NCI-H1417 (cell line): ENCODE measurements at regions not wholly inside any gene's neighbourhood (a gene's known extent, or its start where the extent isn't known, plus 50 kb on each side); places are given as distances from the start of the nearest gene placed in this dataset.
"Not testable (repeated sequence)": the region's sequence is repeated elsewhere in the genome, so short reads cannot be mapped to it uniquely, and the experiment has no call there.

Experiments used
- DNase-seq, 3 experiments: peaks; one replicate each; lab custom pipeline; 2025; lab: John Stamatoyannopoulos, UW

DNA sequence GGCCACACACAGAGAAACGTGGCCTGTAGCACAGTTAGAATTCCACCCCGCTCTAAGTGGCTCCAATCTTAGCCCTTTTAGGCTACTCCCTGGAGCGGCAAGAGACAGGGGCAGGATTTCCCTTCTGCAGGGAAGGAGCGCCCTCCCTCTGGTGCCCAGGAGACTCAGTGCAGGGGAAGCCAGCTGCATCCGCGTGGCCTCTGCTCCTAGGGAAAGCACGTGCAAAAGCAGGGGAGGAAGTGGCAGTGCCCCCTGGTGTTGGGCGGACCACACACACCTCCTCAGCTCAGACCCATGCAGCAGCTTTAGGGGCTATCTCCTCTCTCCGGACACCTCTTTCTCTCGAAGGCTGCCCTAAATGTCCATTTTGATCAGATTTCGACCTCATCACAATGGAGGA lies 50.0 kb downstream of the SPRING1 start:
- peak in 1 of 3 experiments; percentile 32 for DNase-seq

DNA sequence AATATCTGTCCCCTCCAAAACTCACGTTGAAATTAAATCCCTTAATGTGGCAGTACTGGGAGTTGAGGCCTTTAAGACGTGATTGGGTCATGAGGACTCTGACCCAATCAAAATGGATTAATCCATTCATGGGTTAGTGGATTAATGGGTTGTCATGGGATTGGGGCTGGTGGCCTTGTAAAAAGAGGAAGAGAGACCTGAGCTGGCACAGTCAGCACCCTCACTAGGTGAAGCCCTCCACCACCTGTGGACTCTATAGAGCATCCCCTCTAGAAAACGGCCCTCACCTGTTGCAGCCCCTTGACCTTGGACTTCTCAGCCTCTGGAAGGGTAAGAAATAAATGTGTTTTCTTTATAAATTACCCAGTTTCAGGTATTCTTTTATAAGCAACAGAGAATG lies 53.0 kb downstream of the SPRING1 start:
- no peak for DNase-seq

DNA sequence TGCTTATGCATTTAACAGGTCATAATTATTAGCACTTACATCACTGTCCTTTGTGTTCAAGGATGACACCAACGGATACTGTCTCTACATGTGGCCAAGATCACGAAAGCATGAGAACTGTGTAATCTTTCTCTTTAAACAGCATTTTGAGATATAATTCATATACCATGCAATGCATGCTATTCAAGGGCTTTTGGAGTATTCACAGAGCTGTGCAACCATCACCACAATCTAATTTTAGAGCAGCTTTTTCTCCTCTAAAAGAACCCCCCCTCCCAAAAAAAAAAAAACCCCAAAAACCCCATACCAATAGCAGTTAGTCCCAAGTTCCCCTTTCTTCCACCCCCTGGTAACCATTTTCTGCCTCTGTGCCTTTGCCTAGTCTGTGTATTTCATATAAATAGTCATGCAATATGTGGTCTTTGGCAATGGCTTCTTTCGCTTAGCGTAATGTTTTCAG lies 60.6 kb downstream of the SPRING1 start:
- DNase-seq = no peak

DNA sequence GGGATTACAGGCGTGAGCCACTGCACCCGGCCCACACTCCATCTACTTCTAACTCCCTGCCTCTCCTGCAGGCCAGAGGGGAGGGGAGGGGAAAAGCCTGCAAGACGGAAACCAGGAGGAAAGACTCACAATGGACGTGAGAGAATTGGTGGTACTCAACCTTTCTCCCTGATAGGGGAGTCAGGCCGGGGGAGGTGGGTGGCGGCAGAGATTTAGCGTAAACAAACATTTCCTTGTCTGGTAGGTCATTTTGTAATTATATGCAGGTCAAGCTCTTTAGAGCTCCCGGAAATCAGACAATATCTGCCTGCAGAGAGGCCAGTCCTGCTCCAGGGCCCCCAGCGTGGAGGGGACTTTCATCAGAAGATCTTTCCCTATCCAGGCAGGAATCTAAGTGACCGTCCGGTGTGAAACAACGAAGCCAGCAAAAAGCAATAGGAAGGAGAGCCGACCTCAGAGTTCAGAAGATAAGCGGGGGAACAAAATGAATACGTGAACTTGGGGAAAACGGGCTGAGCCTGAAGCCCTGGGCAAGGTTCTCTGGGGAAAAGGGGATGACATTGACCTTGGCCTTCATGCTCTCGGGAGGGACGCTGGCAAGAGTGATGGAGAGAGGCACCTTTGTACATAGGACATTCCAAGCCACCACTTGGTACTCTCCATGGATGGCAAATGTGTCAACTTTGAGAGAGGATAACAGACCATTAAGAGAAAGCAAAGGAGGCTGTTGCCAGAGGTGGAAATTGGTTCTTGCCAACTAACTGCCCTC lies 62.3 kb downstream of the SPRING1 start:
- DNase-seq = peak in 1 of 3 experiments; percentile 36

DNA sequence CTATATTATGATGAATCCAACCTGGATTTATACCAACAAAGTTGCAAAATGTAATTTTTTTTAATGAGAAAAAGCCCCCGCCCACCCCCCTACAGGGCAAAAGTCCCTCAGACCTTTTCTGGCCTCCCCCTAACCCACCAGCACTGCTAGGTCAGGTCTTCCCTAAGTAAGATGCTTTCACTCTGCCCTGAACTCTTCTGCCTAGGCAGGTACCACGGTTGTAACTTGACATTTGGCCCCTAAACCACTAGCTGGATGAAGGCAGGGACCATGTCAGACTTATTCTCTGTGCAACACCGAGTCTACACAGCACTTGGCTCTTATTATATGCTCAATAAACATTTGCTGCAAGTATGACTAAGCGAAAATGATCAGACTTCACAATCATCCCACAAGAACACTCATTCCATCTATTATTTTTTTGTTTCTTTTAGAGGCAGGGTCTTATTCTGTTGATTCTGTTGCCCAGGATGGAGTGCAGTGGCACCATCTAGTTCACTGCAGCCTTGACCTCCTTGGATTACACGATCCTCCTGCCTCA lies 63.2 kb downstream of the SPRING1 start:
- DNase-seq = no peak

DNA sequence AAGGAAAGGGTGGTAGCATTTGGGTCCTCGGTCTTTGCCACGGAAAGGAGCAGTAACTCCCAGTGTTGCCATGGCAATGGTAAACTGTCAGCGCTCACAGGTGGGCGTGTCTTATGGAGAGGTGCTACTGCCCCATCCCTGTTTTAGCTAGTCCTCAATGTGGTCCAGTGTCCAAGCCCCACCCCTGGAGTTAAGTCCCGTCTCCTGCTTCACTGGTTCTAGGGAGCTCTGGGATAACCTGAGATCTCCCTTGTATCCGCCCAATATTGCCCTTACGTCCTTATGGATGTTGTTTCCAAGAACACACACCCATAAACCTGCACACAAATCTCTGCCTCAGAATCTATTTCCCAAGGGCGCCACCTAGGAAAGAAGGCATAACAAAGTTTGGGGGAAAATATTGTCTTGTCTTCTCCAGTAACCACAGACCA lies 64.2 kb downstream of the SPRING1 start:
- DNase-seq = no peak

DNA sequence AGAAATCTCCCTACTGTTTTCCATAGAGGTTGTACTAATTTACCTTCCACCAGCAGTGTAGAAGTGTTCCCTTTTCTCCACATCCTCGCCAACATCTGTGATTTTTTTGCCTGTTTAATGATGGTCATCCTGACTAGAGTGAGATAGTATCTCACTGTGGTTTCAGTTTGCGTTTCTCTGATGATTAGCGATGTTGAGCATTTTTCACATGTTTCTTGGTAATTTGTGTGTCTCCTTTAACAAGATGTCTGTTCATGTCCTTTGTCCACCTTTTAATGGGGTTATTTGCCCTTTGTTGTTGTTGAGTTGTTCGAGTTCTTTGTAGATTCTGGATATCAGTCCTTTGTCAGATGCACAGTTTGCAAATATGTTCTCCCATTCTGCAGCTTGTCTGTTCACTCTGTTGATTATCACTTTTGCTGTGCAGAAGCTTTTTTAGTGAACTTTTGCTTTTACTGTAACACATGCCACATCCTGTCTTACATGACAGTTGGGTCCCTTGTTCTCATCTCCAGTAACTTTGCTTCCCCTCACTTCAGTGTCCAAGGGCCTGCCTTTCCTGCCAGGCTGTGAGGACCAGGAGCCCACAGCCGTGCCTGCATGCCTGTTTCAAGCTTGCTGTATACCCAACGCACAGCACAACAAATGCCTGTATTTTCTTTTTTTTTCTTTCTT lies 64.9 kb downstream of the SPRING1 start:
- no peak for DNase-seq

DNA sequence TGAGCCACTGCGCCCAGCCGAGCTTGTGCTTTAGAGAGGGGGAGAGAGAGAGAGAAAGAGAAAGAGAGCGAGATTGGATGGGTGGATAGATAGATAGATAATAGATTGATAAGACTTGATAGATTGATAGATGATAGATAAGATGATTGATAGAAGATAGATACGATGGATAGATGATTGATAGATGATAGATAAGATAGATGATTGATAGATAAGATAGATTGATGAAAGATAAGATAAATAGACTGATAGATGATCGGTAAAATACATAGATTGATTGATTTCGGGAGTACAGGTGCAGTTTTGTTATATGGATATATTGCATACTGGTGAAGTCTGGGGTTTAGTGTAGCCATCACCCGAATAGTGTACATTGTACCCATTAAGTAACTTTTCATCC lies 65.9 kb downstream of the SPRING1 start:
- DNase-seq = no peak

DNA sequence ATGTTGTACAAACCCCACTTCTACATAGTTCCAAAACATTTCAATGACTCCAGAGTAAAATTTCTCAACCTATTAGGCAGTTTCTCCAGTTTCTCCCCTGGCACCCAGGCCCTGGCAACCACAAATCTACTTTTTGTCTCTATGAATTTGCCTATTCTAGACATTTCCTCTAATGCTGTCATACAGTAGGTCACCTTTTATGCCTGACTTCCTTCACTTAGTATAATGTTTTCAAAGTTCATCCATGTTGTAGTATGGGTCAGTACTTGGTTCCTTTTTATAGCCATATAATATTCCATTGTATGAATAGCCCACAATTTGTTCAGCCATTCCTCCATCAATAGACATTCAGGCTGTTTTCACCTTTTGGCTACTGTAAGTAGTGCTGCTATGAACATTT lies 67.0 kb downstream of the SPRING1 start:
- DNase-seq = no peak

DNA sequence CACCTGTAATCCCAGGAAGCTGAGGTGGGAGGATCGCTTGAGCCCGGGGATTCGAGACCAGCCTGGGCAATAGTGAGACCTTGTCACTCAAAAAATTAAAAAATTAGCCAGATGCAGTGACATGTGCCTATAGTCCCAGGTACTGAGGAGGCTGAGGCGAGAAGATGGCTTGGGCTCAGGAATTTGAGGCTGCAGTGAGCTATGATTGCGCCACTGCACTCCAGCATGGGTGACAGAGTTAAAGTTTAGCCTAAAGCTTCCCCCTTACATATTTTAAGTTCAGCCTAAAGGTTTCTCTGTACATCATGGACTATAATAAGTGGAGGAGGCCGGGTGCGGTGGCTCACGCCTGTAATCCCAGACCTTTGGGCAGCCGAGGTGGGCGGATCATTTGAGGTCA lies 70.1 kb downstream of the SPRING1 start:
- DNase-seq = no peak

DNA sequence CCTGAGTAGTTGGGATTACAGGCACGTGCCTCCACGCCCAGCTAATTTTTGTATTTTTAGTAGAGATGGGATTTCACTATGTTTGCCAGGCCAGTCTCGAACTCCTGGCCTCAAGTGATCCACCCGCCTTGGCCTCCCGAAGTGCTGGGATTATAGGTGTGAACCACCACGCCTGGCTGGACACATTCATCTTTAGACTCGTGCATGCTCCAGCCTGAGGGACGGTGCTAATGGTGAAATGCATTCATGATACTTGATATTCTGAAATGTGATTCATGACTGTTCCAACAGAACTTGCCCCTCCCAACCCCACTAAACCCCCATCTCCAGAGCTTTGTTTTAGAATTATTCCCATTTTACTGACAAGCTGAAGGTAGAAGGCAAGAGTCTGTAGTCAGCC lies 71.0 kb downstream of the SPRING1 start:
- DNase-seq = not testable (repeated sequence)

DNA sequence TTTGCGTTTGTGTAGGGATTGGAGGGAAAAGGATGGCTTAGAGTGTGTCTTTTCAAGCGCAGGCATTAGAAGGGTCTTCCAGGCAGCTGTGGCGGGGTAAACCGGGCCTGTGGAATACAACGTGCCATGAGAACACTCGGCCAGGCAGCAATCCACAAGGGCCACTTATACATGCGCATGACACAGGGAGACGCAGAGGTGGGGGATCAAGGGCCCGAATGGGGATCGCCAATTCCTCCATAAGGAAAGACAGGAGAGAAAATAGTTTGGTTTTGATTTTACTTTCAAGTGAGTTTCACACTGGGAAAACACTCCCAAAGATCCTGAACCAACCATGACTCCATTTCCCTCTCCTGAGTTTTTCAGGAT lies 71.6 kb downstream of the SPRING1 start:
- DNase-seq = no peak

DNA sequence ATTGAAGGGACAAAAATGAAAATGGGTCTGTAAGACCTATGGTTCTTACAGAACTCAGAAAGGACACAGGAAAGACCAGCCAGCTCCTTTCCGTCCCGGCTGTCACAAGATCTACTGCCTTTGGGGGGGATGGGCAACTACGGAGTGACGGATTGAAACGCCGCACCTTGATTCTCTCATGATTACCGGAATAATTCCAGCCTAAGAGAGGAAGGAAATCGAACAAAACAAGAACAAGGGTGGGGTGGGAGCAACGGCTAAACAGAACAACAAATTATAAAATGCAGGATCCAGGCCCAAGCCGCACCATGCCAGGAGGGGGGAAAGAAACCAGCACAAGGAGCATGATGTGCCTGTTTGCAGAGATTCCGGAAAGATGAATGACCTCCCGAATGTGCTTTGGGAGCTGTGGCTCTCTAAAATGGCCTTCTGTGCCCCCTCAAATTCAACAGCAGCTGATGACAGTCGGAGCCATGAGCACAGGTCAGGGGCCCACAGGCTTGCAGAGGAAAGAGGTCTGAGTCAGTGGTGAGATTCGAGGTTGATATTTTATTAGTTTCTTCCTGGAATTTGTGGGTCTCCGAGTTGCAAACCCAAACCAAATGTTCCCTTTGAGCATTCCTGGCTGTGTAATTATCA lies 72.1 kb downstream of the SPRING1 start:
- DNase-seq = no peak

DNA sequence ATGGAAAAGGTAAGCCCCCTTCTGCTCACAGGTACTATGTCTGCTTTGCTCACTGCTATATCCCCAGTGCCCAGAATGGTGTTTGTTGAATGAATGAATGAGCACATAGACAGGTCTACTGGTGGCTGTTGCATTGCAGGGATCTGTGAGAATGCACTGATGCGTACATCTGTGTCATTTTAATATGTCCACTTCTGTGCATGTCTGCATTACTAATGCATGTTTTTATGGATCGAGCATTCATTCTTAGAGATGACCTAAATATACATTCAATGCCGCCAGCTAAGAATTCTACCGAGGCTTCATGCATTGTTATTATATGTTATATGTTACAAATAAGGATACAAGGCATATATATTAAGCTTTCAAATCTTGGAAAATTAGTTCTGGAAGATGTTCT lies 73.8 kb downstream of the SPRING1 start:
- DNase-seq = no peak

DNA sequence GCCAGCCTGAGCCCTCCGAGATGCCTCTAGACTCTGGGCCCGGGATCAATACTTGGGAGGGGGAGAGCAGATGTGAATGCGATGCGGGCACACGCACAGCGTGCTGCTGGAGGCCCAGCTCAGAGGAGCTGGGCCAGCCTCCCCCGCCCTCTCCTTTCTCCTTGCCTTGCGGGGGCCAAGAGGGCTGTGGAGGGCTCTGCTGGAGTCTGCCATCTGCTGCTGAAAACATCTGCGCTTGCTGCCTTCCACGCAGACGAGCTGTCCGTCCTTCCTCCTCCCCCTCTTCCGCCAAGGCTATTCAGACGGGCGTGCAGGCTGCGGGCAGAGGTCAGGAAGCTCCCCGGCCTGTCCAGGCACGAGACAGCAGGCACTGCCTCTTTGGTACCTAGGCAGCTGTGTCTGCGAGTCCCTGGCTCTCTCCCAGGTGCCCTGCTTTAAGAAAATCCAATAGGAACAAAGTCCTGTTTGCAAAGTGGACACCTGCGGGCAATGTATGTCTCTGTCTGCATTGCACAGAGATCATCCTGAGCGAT lies 75.2 kb downstream of the SPRING1 start:
- peak in 2 of 3 experiments; percentile 63 to 83 for DNase-seq

DNA sequence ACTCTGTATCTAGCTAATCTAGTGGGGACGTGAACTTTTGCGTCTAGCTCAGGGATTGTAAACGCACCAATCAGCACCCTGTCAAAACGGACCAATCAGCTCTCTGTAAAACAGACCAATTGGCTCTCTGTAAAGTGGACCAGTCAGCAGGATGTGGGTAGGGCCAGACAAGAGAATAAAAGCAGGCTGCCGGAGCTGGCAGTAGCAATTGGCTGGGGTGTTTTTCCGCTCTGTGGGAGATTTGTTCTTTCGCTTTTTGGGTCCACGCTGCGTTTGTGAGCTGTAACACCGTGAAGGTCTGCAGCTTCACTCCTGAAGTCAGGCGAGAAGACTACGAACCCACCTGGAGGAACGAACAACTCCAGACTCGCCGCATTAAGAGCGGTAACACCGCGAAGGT lies 76.5 kb downstream of the SPRING1 start:
- no peak for DNase-seq

DNA sequence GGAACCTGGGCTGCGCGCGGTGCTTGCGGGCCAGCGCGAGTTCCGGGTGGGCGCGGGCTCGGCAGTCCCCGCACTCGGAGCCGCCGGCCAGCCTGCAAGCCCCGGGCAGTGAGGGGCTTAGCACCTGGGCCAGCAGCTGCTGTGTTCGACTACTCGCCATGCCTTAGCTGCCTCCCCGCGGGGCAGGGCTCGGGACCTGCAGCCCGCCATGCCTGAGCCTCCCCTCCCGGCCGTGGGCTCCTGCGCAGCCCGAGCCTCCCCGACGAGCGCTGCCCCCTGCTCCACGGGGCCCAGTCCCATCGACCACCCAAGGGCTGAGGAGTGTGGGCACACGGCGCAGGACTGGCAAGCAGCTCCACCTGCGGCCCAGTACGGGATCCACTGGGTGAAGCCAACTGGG lies 77.1 kb downstream of the SPRING1 start:
- DNase-seq = not testable (repeated sequence)

DNA sequence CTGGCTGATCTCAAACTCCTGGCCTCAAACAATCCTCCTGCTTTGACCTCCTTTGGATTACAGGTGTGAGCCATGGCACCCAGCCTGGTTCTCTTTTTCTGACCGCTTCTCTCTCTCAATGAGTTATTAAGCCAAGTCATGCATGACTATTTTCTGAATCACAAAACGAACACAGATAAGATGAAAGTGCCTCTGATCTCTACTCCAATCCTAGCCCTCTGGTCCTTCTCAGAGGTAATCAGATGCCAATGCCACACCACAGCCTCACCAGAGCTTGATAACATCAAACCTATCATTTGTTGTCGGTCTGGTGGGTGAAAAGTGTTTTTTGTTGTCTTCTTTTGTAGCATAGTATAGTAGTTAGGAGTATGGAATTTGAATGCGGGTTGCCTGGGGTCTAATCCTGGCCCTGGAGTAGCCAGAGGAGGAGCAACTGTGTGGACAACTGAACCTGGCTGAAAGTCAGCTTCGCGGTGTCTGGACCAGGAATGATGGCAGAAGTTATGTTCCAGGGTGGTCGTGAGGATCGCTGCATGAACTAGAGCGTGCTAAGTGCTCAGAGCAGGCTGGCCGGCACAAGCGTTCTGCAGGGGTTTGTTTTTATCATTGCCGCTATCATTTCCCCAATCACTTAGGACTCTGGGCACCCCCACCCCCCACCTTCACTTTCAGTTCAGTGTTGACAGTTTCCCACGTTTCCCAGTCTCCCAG lies 77.9 kb downstream of the SPRING1 start:
- DNase-seq = no peak

DNA sequence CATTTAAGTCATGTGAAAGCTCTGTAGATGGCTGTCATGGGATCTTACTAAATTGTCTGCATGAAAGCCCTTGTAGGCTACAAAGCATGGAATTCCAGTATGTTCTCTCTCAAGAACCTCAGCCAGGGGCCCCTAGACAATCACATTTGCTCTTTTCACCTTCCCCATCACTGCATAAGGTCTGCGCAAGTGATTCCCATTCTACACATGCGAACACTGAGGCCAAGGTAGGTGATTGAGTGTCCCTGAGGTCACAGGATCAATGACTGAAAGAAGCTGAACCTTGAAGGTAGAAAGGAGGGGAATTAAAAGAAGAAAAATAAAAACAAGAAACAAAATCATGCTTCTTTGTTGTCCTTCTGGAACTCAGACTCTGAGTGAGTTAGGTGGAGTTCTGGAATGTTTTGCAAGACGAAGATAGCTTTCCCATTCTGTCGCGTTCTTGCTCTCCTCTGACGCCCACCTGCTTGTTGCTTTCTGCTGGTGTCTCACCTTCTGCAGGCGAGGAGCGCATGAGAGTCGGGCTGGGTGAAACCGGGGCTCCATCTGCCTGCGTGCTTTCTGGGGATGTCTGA lies 79.9 kb downstream of the SPRING1 start:
- DNase-seq = no peak

DNA sequence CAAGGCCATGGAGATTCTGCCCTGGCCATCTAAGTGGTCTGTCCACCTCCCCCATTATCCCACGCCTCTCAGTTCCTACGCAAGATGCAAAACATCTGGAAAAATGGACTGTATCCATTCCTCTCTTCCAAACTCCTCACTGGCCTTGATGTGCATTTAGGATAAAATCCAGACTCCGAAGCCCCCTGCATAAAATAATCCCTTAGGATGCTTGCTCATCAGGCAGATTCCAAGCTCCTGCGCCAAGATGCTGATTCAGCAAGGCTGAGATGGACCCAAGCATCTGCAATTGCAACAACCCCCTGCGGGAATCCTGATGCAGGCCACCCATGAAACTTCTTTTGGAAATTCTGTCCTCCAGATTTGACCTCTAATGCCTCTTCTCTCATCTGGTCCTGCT lies 81.6 kb downstream of the SPRING1 start:
- DNase-seq = no peak

DNA sequence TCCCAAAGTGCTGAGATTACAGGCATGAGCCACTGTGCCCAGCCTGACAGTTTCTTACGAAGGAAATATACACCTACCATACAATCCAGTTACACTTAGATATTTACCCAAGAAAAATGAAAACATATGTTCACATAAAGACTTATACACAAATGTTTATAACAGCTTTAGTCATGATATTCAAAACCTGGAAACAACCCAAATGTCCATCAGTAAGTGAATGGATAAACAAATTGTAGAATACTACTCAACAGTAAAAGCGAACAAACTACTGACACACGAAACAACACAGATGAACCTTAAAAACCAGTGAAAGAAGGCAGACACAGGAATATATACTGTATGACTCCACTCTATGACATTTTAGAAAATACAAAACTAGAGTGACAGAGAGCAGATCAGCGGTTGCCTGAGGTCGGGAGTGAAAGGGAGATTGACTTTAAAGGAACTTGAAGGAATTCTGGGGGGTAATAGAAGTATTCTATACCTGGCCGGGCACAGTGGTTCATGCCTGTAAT lies 83.6 kb downstream of the SPRING1 start:
- DNase-seq = no peak
